ENCODE measurements at regions not wholly inside any gene's neighbourhood (a gene's known extent, or its start where the extent isn't known, plus 50 kb on each side); places are given as distances from the start of the nearest gene placed in this dataset.

GRCh38 chr15:69610277-69610676 lies 157.7 kb downstream of the RPLP1 start:
- TF ChIP-seq, protein P1, sequence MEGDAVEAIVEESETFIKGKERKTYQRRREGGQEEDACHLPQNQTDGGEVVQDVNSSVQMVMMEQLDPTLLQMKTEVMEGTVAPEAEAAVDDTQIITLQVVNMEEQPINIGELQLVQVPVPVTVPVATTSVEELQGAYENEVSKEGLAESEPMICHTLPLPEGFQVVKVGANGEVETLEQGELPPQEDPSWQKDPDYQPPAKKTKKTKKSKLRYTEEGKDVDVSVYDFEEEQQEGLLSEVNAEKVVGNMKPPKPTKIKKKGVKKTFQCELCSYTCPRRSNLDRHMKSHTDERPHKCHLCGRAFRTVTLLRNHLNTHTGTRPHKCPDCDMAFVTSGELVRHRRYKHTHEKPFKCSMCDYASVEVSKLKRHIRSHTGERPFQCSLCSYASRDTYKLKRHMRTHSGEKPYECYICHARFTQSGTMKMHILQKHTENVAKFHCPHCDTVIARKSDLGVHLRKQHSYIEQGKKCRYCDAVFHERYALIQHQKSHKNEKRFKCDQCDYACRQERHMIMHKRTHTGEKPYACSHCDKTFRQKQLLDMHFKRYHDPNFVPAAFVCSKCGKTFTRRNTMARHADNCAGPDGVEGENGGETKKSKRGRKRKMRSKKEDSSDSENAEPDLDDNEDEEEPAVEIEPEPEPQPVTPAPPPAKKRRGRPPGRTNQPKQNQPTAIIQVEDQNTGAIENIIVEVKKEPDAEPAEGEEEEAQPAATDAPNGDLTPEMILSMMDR (conservative IDR thresholded peaks at IDR 0.05; ENCODE audit: low read depth, low read length), result no peak
- TF ChIP-seq POLR2A (IDR thresholded peaks at IDR 0.05; ENCODE audit: low read depth, low read length) (no peak), FOS (IDR thresholded peaks at IDR 0.05; ENCODE audit: low read depth, low read length) (no peak), USF2 (IDR thresholded peaks at IDR 0.05; ENCODE audit: low read depth, low read length) (no peak)
